ENCODE measurements at regions not wholly inside any gene's neighbourhood (a gene's known extent, or its start where the extent isn't known, plus 50 kb on each side); places are given as distances from the start of the nearest gene placed in this dataset.

- H4K20me1 ChIP-seq: no peaks in the 10 kb centered on the region
- no peak overlapping the region for H3K9ac ChIP-seq
- peak overlapping the region; percentile 71 for H3K4me2 ChIP-seq
- peaks cover 88% of the 10 kb centered on the region for H3K4me1 ChIP-seq
- H3K36me3 ChIP-seq: no peaks in the 10 kb centered on the region
- H3K4me3 ChIP-seq: no peak overlapping the region
- peak overlapping the region; percentile 44; the same call in 1 of the 2 replicates for H3K27ac ChIP-seq
- H3K27me3 ChIP-seq: no peaks in the 10 kb centered on the region
- no peak for TF ChIP-seq Cebpa-rat (IDR thresholded peaks at IDR 0.05)
- no peaks in the 10 kb centered on the region for H3K9me3 ChIP-seq
Observed at GRCh38 chr6:167547751-167548150, 222.9 kb downstream of the TTLL2 start.

DNA sequence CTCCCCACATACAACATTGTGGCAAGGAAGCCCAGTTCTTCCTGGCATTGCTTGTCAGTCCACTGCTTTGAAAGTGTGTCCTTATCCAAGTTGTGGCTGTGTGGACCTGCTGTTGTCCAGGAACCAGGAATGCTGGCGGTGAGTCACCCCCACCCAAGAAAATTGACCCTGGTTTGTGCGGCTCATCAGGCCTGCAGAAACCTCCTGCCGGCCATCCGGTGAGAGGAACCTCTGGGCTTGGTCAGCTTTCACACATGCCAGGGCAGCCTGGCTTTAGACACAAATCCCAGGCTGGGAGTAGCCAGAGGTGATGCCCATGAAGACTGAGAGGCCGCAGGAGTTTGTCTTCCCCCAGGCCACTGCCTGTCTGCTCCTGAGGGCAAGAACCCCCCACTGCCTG lies 223.6 kb downstream of the TTLL2 start:
- no peak overlapping the region for H3K27ac ChIP-seq
- no peak overlapping the region for H3K4me3 ChIP-seq
- no peaks in the 10 kb centered on the region for H4K20me1 ChIP-seq
- TF ChIP-seq Cebpa-rat (IDR thresholded peaks at IDR 0.05): no peak
- no peak overlapping the region for H3K9ac ChIP-seq
- H3K27me3 ChIP-seq: no peaks in the 10 kb centered on the region
- no peaks in the 10 kb centered on the region for H3K9me3 ChIP-seq
- H3K4me2 ChIP-seq: peak overlapping the region; percentile 71
- peaks cover 81% of the 10 kb centered on the region for H3K4me1 ChIP-seq
- H3K36me3 ChIP-seq: no peaks in the 10 kb centered on the region

- no peak for TF ChIP-seq Cebpa-rat (IDR thresholded peaks at IDR 0.05)
- H4K20me1 ChIP-seq: no peaks in the 10 kb centered on the region
- H3K27ac ChIP-seq: no peak overlapping the region
- peak overlapping the region; percentile 71 for H3K4me2 ChIP-seq
- H3K4me3 ChIP-seq: no peak overlapping the region
- peaks cover 74% of the 10 kb centered on the region for H3K4me1 ChIP-seq
- no peaks in the 10 kb centered on the region for H3K36me3 ChIP-seq
- H3K9ac ChIP-seq: no peak overlapping the region
- H3K27me3 ChIP-seq: no peaks in the 10 kb centered on the region
- no peaks in the 10 kb centered on the region for H3K9me3 ChIP-seq
Observed at GRCh38 chr6:167549213-167549612, 224.3 kb downstream of the TTLL2 start.

DNA sequence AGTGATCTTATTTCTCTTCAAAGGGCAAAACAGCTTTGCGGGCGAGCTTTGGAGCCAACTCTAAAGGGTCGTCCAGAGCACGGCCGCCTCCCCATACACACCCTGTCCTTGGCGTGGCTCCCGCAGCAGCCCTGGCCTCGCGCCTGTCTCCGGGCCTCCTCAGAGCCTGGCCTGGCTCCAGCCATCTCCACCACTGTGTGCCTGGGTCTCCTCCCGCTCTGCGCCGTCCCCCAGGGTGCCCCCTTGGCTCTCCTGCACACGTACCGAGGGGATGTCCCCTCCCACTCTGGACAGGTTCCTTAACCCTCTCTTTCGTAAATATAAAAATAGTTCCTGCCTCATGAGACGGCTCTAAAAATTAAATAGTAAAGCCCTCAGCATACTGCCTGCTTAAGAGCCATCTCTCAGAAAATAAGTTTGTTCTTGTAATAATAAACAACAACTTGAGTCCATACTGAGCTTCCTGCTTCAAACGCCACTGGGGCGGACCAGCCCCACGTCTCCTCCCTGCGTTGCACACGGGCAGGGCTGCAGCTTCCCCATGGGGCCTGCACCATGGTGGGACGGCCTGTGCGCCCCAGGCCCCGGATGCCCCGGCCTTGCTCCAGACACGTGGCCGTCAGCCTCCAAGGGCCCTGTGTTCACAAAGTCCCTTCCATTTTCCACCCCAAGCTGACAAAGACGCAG lies 226.2 kb downstream of the TTLL2 start:
- H3K4me1 ChIP-seq: peaks cover 60% of the 10 kb centered on the region
- no peak overlapping the region for H3K9ac ChIP-seq
- H3K4me2 ChIP-seq: peak overlapping the region; percentile 36
- no peak overlapping the region for H3K4me3 ChIP-seq
- H3K27me3 ChIP-seq: no peaks in the 10 kb centered on the region
- H3K9me3 ChIP-seq: peaks cover 17% of the 10 kb centered on the region
- H3K27ac ChIP-seq: no peak overlapping the region
- H4K20me1 ChIP-seq: no peaks in the 10 kb centered on the region
- H3K36me3 ChIP-seq: no peaks in the 10 kb centered on the region
- TF ChIP-seq Cebpa-rat (IDR thresholded peaks at IDR 0.05): no peak

GRCh38 chr6:167551628-167552257 lies 226.9 kb downstream of the TTLL2 start:
- Histone ChIP-seq H3K4me3 (no peak overlapping the region), H3K4me1 (peaks cover 53% of the 10 kb centered on the region), H3K4me2 (peak overlapping the region; percentile 36), H3K27ac (no peak overlapping the region), H3K27me3 (no peaks in the 10 kb centered on the region), H3K36me3 (no peaks in the 10 kb centered on the region), H3K9ac (no peak overlapping the region), H4K20me1 (no peaks in the 10 kb centered on the region), H3K9me3 (peaks cover 23% of the 10 kb centered on the region)
- TF ChIP-seq Cebpa-rat (IDR thresholded peaks at IDR 0.05): no peak

- H3K9me3 ChIP-seq: peaks cover 28% of the 10 kb centered on the region
- H3K4me1 ChIP-seq: peaks cover 50% of the 10 kb centered on the region
- no peak overlapping the region for H3K27ac ChIP-seq
- TF ChIP-seq Cebpa-rat (IDR thresholded peaks at IDR 0.05): no peak
- H3K36me3 ChIP-seq: no peaks in the 10 kb centered on the region
- H3K4me3 ChIP-seq: no peak overlapping the region
- no peak overlapping the region for H3K4me2 ChIP-seq
- H4K20me1 ChIP-seq: no peaks in the 10 kb centered on the region
- H3K9ac ChIP-seq: no peak overlapping the region
- no peaks in the 10 kb centered on the region for H3K27me3 ChIP-seq
Observed at GRCh38 chr6:167552258-167552630, 227.4 kb downstream of the TTLL2 start.

DNA sequence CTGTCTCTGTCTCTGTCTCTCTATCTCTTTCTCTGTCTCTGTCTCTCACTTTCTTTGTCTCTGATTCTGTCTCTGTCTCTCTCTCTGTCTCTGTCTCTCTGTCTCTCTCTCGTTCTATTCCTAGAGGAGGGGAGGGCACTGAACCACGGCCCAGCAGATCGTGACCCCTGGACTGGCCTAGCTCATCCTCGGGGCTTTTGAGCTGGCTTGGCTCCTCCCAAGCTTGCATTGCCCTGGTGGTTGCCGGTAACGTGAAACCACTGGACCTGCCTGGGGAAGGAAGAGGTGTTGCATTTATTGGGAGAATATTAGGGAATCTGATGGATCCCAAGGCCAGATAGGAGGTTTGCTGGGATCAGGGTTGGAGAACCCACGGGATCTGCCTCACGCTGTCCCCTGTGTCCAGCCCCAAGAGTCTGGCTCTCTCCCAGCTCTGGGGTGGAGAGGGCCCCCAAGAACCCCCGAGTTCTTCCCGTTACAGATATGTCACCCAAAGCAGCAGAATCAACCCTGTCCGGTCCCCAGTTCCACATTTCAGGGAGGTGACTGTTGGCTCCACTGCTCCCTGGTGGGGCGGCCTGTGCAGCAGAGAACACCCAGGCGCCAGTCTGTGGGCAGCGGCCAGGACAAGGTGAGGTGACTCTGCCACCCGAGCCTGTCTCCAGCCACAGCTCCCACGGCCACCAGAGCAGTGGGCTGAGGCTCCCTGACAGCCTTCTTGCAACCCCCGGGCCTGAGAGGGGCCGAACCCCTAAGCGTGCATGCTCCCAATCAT lies 228.3 kb downstream of the TTLL2 start:
- no peak for TF ChIP-seq Cebpa-rat (IDR thresholded peaks at IDR 0.05)
- H3K27ac ChIP-seq: no peak overlapping the region
- no peaks in the 10 kb centered on the region for H3K36me3 ChIP-seq
- H4K20me1 ChIP-seq: no peaks in the 10 kb centered on the region
- no peak overlapping the region for H3K4me2 ChIP-seq
- H3K9me3 ChIP-seq: peaks cover 29% of the 10 kb centered on the region
- no peak overlapping the region for H3K9ac ChIP-seq
- H3K4me3 ChIP-seq: no peak overlapping the region
- H3K27me3 ChIP-seq: no peaks in the 10 kb centered on the region
- H3K4me1 ChIP-seq: peaks cover 50% of the 10 kb centered on the region

DNA sequence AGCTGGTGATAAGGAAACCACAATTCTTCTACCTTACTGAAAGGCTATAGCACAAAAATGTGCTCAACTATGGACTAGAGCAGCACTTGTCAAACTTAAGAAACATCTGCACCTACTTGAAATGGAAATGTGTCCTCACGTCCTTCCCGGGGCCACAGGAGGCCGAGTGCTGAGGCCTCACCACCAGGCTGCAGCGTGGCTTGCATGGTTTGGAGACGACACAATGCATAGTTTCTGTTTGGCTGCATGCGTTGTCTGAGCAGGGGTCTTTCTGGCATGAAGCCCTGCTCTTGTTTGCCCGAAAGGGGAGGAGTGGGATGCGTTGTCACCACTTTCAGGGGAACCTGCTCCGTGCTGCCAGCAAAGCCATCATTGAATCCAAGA lies 228.8 kb downstream of the TTLL2 start:
- peaks cover 50% of the 10 kb centered on the region for H3K4me1 ChIP-seq
- no peak overlapping the region for H3K9ac ChIP-seq
- H3K27me3 ChIP-seq: no peaks in the 10 kb centered on the region
- no peak for TF ChIP-seq Cebpa-rat (IDR thresholded peaks at IDR 0.05)
- H4K20me1 ChIP-seq: no peaks in the 10 kb centered on the region
- no peak overlapping the region for H3K27ac ChIP-seq
- no peak overlapping the region for H3K4me3 ChIP-seq
- H3K4me2 ChIP-seq: no peak overlapping the region
- H3K36me3 ChIP-seq: no peaks in the 10 kb centered on the region
- peaks cover 29% of the 10 kb centered on the region for H3K9me3 ChIP-seq

GRCh38 chr6:167554854-167555253 lies 230.0 kb downstream of the TTLL2 start:
- peaks cover 29% of the 10 kb centered on the region for H3K9me3 ChIP-seq
- H3K4me2 ChIP-seq: no peak overlapping the region
- no peaks in the 10 kb centered on the region for H3K27me3 ChIP-seq
- no peak overlapping the region for H3K4me3 ChIP-seq
- no peak for TF ChIP-seq Cebpa-rat (IDR thresholded peaks at IDR 0.05)
- no peak overlapping the region for H3K27ac ChIP-seq
- no peaks in the 10 kb centered on the region for H4K20me1 ChIP-seq
- H3K36me3 ChIP-seq: no peaks in the 10 kb centered on the region
- H3K9ac ChIP-seq: no peak overlapping the region
- peaks cover 50% of the 10 kb centered on the region for H3K4me1 ChIP-seq

GRCh38 chr6:167555836-167556235 lies 230.9 kb downstream of the TTLL2 start:
- Histone ChIP-seq H3K9me3 (peaks cover 29% of the 10 kb centered on the region), H3K4me3 (no peak overlapping the region), H3K4me2 (no peak overlapping the region), H3K4me1 (peaks cover 59% of the 10 kb centered on the region), H3K27me3 (no peaks in the 10 kb centered on the region), H3K9ac (no peak overlapping the region), H4K20me1 (no peaks in the 10 kb centered on the region), H3K36me3 (no peaks in the 10 kb centered on the region), H3K27ac (no peak overlapping the region)
- no peak for TF ChIP-seq Cebpa-rat (IDR thresholded peaks at IDR 0.05)

All from BLaER1 (cell line).